GM13977 (cell line): ENCODE measurements at regions not wholly inside any gene's neighbourhood (a gene's known extent, or its start where the extent isn't known, plus 50 kb on each side); places are given as distances from the start of the nearest gene placed in this dataset.
"Not testable (repeated sequence)": the region's sequence is repeated elsewhere in the genome, so short reads cannot be mapped to it uniquely, and the experiment has no call there.

Source experiments
- DNase-seq: peaks from one replicate; pipeline ENCODE4 v3.0.0; 2012; ENCODE audit warnings: low spot score
- CTCF ChIP-seq: IDR thresholded peaks from 2 replicates; pipeline ENCODE4 v1.5.1; 2012; ENCODE audit warnings: mild to moderate bottlenecking, control low read depth; ENCODE audit not compliant: insufficient read depth; ENCODE audit errors: extremely low read depth, missing control alignments
- in situ Hi-C: fragments of 300-500 bp; cut with MboI; formaldehyde crosslinking; loops from one replicate; pipeline ENCODE4 v1.12.0; 2022; ENCODE audit warnings: low sequenced_read_pairs, low pct_unique_long_range_greater_than_20kb, mixed read lengths, inconsistent platforms; ENCODE audit not compliant: unreplicated experiment

- no peak for TF ChIP-seq CTCF
- in situ Hi-C loops, result no loop called here
- DNase-seq, result no peak
Observed at GRCh38 chr1:99546432-99547416, 99.2 kb upstream of the PALMD start.

DNA sequence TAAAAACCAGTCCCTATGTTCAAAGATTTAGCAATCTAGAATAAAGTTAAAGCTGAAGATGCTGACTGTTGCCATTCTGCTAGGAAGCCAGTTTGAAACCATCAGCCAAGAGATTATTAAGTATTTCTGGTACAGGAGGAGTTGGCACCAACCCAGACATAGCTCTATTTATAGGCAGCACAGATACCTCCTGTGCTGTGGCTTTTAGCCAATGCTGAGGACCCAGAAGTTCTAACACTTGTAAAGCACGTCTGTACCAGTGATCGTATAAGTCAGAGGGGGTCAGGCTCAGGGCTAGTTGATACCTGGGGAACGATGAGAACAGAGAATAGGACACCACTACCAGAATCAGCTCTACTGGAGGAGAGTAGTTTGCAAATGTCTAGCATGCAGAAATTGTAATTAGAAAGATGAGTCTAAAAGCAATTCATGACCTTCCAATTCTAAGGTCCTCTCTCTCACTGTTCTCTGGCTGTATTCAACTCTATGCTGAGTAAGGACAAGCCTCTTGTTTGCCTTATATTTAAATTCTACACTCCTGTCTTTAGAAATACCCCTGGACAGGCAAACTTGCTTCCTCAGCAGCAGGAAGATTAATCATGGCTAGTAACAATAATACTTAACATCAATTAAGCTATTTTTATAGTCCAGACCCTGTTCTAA, 96.8 kb upstream of the PALMD start:
- TF ChIP-seq CTCF, result no peak
- DNase-seq, result no peak
- in situ Hi-C loops, result no loop called here

- TF ChIP-seq CTCF, result no peak
- DNase-seq, result no peak
- in situ Hi-C loops, result no loop called here
Observed at GRCh38 chr1:99550198-99550597, 95.7 kb upstream of the PALMD start.

GRCh38 chr1:99551812-99552614, 93.9 kb upstream of the PALMD start:
- no peak for TF ChIP-seq CTCF
- in situ Hi-C loops, result no loop called here
- no peak for DNase-seq

- TF ChIP-seq CTCF, result no peak
- DNase-seq, result no peak
- in situ Hi-C loops, result no loop called here
Observed at GRCh38 chr1:99553301-99553700, 92.6 kb upstream of the PALMD start.

DNA sequence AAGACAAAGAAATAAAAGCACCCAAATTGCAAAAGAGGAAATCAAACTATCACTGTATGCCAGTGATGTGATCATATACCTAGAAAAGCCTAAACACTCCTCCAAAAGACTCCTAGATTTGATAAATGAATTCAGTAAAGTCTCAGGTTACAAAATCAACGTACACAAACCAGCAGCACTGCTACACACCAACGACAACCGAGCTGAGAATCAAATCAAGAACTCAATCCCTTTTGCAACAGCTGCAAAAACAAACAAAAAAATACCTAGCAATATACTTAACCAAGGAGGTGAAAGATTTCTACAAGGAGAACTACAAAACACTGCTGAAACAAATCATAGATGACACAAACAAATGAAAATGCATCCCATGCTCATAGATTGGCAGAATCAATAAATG, 92.1 kb upstream of the PALMD start:
- DNase-seq, in situ Hi-C loops: not testable (repeated sequence)
